Fibroblast of skin of left biceps (primary cell): ENCODE measurements at regions not wholly inside any gene's neighbourhood (a gene's known extent, or its start where the extent isn't known, plus 50 kb on each side); places are given as distances from the start of the nearest gene placed in this dataset.
"Not testable (repeated sequence)": the region's sequence is repeated elsewhere in the genome, so short reads cannot be mapped to it uniquely, and the experiment has no call there.

ENCODE experiments used
- DNase-seq, 2 experiments: peaks; one replicate each; pipeline ENCODE4 v3.0.0-alpha.2; 2013; ENCODE audit warnings: low read depth in 2 of 2

GRCh38 chrX:148080593-148080992, 99.5 kb downstream of the FMR1NB start:
- no peak for DNase-seq

- no peak for DNase-seq
These were observed 103.5 kb downstream of the FMR1NB start for GRCh38 chrX:148084611-148085010.

- no peak for DNase-seq
These were observed 139.0 kb downstream of the FMR1NB start for GRCh38 chrX:148120151-148120550.

GRCh38 chrX:148120999-148121623, 140.0 kb downstream of the FMR1NB start:
- no peak for DNase-seq

GRCh38 chrX:148128872-148129505, 147.9 kb downstream of the FMR1NB start:
- not testable (repeated sequence) for DNase-seq

GRCh38 chrX:148133105-148133725, 152.1 kb downstream of the FMR1NB start:
- no peak for DNase-seq

- DNase-seq, result no peak
These were observed 153.4 kb downstream of the FMR1NB start for GRCh38 chrX:148134578-148134977.

GRCh38 chrX:148135738-148136137, 154.6 kb downstream of the FMR1NB start:
- DNase-seq, result peak; percentile 21 to 43

- DNase-seq, result no peak
These were observed 165.0 kb downstream of the FMR1NB start for GRCh38 chrX:148146121-148146520.

GRCh38 chrX:148156986-148157385, 175.8 kb downstream of the FMR1NB start:
- no peak for DNase-seq

- no peak for DNase-seq
These were observed 178.7 kb downstream of the FMR1NB start for GRCh38 chrX:148159796-148160195.

GRCh38 chrX:148161701-148162100, 180.6 kb downstream of the FMR1NB start:
- no peak for DNase-seq

- no peak for DNase-seq
These were observed 204.5 kb downstream of the FMR1NB start for GRCh38 chrX:148185631-148186030.

GRCh38 chrX:148192547-148192946, 211.4 kb downstream of the FMR1NB start:
- DNase-seq, result no peak

GRCh38 chrX:148193759-148194158, 212.6 kb downstream of the FMR1NB start:
- DNase-seq, result no peak

GRCh38 chrX:148203531-148203930, 222.4 kb downstream of the FMR1NB start:
- no peak for DNase-seq

GRCh38 chrX:148204195-148204594, 223.1 kb downstream of the FMR1NB start:
- DNase-seq, result no peak

- no peak for DNase-seq
These were observed 233.6 kb downstream of the FMR1NB start for GRCh38 chrX:148214786-148215185.

GRCh38 chrX:148215726-148216125, 234.6 kb downstream of the FMR1NB start:
- no peak for DNase-seq

GRCh38 chrX:148223361-148223760, 242.2 kb downstream of the FMR1NB start:
- DNase-seq, result no peak

- no peak for DNase-seq
These were observed 247.4 kb downstream of the FMR1NB start for GRCh38 chrX:148228521-148228920.

- DNase-seq, result peak; percentile 17 to 18
These were observed 248.7 kb downstream of the FMR1NB start for GRCh38 chrX:148229801-148230303.

GRCh38 chrX:148259990-148260389, 240.4 kb upstream of the AFF2 start:
- no peak for DNase-seq
